HS-27A (cell line): ENCODE measurements at regions not wholly inside any gene's neighbourhood (a gene's known extent, or its start where the extent isn't known, plus 50 kb on each side); places are given as distances from the start of the nearest gene placed in this dataset.

Experiments
- DNase-seq: peaks from one replicate; pipeline ENCODE4 v3.0.0-alpha.2; 2012; ENCODE audit warnings: low read depth, missing footprints

DNA sequence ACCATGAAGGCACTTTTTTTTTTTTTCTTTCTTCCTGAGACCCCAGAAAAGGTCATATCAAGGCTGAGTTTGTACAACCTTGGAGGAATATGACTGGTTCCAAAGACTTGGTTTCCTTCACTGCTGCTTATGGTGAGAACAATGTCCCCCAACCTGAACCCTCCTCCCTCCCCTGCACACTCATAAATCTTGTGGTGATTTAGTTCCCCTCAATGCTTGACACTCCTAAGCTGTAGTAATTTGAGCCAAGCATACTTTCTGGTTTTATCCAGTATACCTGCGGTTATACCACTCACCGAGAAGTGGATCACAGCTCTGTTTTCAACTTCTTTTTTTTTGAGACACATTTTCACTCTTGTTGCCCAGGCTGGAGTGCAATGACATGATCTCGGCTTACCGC is 149.9 kb upstream of the KLF4 start:
- DNase-seq = no peak

GRCh38 chr9:107638521-107639310 is 149.1 kb upstream of the KLF4 start:
- DNase-seq = no peak

DNA sequence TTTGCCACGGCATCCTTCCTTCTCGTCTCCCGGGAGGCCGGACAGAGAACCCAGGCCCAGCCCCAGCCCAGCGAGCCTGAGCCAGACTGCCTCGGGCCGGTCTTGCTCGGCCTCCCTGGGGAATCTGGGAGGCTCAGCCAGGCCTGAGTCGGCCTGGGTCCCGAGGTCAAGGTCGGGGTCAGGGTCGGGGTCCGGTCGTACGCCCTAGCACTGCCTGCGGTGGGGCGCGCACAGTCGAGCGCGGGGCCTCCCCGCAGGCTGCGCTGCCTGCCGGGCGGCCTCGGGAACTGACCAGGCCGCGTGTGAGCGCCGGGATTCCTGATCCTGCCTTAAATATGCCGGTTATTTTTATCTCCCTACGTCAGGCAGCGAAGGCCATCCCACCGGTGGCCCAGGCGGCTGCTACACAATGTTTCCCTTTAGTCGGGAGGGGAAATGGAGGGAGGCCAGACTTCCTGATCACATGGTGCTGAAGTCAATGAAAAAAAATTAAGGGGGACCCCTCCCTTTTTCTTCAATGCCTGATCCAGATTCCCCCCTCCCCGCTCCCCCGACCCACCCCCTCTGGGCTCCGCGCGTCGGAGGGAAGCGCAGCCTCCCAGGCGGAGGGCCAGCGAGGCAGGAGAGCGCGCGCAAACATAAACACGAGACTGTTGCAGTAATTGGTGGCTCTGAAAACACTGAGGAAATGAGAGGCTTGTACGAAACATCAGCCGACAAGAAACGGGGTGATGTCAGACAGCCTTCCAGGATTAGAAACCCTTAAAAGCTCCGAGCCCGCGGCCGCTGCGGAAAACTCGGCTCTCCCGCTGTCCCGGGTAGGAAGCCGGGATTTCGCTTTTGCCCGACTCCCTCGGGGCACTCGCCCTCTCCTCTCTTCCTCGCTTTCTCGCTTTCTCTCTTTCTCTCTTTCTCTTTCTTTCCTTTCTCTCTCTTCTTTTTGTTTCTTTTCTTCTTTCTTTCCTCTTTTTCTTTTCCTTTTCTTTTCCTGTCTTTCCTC is 148.2 kb upstream of the KLF4 start:
- DNase-seq = peak; percentile 91

GRCh38 chr9:107636571-107637381 is 147.2 kb upstream of the KLF4 start:
- no peak for DNase-seq

DNA sequence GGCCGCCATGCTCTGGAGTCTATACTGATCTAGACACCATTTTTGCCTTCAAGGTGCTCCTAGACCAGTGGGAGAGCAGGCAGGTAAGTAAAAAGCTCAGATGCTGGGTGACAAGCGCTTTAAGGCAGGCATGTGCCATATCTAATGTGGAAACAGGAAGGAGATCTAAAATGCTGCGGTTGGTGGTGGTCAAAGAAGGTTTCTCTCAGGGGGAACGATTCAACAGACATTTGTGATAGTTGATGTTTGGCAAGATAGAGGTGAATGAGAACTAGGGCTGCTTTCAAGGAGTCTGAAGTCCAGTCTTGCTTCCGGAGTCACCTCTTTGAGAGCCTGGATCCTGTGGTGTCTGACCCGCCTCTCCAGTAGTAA is 146.2 kb upstream of the KLF4 start:
- no peak for DNase-seq

DNA sequence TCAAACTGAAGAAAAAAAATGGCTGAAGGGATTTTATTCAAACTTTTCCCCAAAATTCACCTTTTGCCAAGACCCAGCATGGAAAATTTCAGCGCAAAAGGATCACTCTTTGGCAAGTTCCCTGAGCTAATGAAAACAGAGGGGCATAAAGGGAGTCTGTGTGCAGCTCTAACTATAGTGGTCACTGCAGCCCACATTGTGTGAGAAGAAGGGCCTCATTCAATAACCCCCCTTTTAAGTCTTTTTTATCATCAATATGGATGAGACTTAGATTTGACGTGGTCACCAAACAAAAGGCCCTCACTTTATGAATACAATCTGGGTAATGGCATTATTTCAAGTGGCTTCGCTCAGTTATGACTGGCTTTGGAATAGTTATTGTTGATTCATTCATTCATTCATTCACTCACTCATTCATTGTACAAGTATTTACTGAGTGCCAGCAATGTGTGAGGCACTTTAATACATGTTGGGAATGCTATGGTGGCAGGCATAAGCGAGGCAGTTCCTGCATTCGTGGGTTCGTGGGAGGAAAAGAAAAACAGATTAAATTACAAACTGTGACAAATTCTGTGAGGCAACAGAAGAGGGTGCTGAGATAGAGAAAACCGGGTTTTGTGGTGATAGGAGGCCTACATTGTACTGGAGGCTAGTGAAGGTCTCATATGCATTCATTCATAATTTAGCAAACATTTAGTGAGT is 145.7 kb upstream of the KLF4 start:
- no peak for DNase-seq

DNA sequence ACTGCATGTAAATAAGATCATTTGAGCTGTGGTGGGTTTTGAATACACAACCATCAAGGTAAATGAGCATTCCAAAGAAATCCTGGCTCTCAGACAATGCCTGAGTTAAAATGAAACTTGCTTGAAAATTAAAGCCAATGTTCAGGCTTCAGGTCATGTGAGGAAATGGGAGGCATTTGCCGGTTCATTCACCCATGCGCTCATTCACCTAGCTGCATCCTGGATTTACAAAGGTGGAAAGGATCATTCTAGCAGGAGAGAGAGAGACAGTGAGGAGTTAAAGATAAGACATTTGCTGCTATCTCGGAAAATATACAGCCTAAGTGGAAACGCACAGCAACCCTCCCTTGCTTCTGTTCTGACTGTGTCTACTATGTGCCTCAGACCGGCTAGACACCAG is 143.8 kb upstream of the KLF4 start:
- DNase-seq = no peak

GRCh38 chr9:107632661-107633060 is 143.1 kb upstream of the KLF4 start:
- no peak for DNase-seq

DNA sequence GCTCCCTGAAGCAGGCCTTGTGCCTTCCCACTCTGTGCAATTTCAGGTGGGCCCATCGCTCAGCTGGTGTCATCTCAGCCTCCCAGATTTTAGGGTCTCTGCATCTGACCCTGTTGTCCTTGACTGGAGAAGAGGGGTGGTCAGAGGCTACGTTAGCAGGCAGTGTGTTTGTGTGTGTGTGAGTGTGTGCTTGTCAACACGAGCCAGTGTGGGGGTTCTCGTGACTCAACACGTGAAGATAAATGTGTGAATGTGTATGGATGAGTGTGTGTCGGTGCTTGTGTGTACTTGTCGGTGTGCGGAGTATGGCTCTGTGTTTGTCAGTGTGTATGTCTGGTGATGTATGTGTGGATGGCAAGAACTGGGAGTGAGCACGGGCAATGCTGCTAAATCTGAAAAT is 142.6 kb upstream of the KLF4 start:
- no peak for DNase-seq

GRCh38 chr9:107631788-107632187 is 142.2 kb upstream of the KLF4 start:
- DNase-seq = no peak

GRCh38 chr9:107630156-107630555 is 140.6 kb upstream of the KLF4 start:
- no peak for DNase-seq

- DNase-seq = no peak
Measured at GRCh38 chr9:107628444-107628843, 138.9 kb upstream of the KLF4 start.

- DNase-seq = no peak
Measured at GRCh38 chr9:107627781-107628180, 138.2 kb upstream of the KLF4 start.

DNA sequence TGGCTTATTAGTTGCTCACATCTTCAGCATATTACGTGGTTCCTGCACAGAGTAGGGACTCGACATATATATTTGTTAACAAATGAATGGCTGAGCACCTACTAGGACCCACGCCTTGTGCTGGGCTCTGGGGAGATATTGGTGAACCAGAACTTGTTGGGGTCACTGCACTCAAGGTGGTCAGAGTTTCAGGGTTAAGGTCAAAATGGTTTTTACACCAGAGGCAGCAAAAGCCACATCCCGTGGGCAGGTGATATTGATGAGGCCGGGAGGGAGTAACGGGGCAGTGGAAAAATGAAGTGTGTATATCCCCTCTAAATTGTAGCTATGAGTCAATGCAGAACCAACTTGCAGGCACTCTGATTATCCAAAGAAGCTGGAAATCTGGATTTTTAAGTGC is 136.5 kb upstream of the KLF4 start:
- DNase-seq = no peak

- DNase-seq = no peak
Measured at GRCh38 chr9:107625383-107625984, 135.9 kb upstream of the KLF4 start.

DNA sequence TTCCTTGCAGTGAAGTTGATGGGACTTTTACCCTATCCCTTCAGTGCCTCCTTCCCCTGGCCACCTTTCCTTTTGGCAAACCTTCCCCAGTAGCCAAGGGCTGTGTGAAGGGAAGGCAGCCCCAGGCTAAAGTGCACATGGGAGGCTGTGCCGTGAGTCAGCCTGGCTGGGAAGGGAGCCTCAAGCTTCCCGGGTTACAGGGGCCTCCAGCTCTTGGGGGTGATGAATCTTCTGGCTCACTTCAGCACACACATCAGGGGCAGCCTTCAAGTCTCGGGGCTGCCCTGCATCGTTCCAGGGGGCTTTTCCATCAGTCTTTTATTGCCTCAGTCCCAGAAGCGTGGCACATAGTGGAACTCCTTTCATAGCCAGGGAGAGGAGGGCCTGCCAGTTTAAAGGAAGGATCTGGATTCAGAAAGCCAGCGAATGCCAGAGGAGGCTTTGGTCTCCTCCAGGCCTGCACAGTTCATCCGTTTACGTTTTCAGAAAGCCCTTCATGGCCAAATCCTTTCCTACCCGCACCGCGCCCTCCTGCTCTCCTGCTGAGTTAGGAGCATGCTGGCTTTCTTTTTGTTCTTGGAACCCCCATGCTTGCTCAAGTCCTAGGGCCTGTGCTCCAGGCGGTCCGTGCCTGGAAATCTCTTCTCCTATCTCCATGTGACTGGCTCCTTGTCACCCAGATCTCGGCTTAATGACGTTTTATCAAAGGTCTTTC is 134.8 kb upstream of the KLF4 start:
- DNase-seq = no peak

- no peak for DNase-seq
Measured at GRCh38 chr9:107621436-107621835, 131.9 kb upstream of the KLF4 start.

GRCh38 chr9:107620801-107621200 is 131.2 kb upstream of the KLF4 start:
- no peak for DNase-seq

GRCh38 chr9:107620236-107620635 is 130.7 kb upstream of the KLF4 start:
- DNase-seq = no peak

DNA sequence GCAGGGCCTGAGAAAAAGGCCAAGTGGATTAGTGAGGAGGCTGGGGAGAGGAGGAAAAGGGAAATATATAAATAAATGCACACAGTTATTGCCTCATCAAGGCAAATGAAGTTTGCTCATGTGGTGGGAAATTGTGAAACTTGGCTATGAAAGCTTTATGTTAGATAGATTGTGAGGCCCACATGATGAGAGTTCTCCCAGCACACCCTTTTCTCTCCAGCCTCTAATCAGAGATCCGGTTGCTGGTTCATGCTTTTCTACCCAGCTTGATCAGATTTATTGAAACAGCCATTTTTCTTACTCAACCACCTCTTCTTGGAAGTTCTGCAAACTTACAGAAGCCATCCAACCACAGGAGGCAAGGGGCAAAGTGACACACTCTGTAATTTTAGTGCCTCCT is 125.8 kb upstream of the KLF4 start:
- no peak for DNase-seq

GRCh38 chr9:107614765-107615164 is 125.2 kb upstream of the KLF4 start:
- DNase-seq = no peak
